ENCODE measurements at regions not wholly inside any gene's neighbourhood (a gene's known extent, or its start where the extent isn't known, plus 50 kb on each side); places are given as distances from the start of the nearest gene placed in this dataset.

GRCh38 chr4:18342847-18343246 lies 321.3 kb upstream of the LCORL start:
- TF ChIP-seq CTCF (IDR thresholded peaks at IDR 0.05) = no peak
- no peak overlapping the region for H3K4me3 Mint-ChIP-seq
- no peaks in the 10 kb centered on the region for H3K27me3 Mint-ChIP-seq (ENCODE audit: low read depth, poor library complexity)
- no peaks in the 10 kb centered on the region for H3K36me3 Mint-ChIP-seq (ENCODE audit: low read depth)
- no peak overlapping the region for H3K27ac Mint-ChIP-seq
- H3K4me1 Mint-ChIP-seq = no peaks in the 10 kb centered on the region
- no peak for DNase-seq
- peaks cover 20% of the 10 kb centered on the region for H3K9me3 Mint-ChIP-seq

- DNase-seq = no peak
- peaks cover 3% of the 10 kb centered on the region for H3K27me3 Mint-ChIP-seq (ENCODE audit: low read depth, poor library complexity)
- H3K4me3 Mint-ChIP-seq = no peak overlapping the region
- H3K27ac Mint-ChIP-seq = peak overlapping the region; percentile 1
- no peak for TF ChIP-seq CTCF (IDR thresholded peaks at IDR 0.05)
- H3K36me3 Mint-ChIP-seq (ENCODE audit: low read depth) = no peaks in the 10 kb centered on the region
- no peaks in the 10 kb centered on the region for H3K9me3 Mint-ChIP-seq
- H3K4me1 Mint-ChIP-seq = peaks cover 15% of the 10 kb centered on the region
Measured at GRCh38 chr4:18321956-18322530, 300.5 kb upstream of the LCORL start.

GRCh38 chr4:18319431-18319830 lies 297.9 kb upstream of the LCORL start:
- no peak overlapping the region for H3K27ac Mint-ChIP-seq

GRCh38 chr4:18318682-18319388 lies 297.3 kb upstream of the LCORL start:
- Mint-ChIP-seq H3K4me3 (no peak overlapping the region), H3K27ac (no peak overlapping the region), H3K36me3 (ENCODE audit: low read depth) (no peaks in the 10 kb centered on the region), H3K9me3 (peaks cover 3% of the 10 kb centered on the region), H3K27me3 (ENCODE audit: low read depth, poor library complexity) (peaks cover 3% of the 10 kb centered on the region), H3K4me1 (peaks cover 15% of the 10 kb centered on the region)
- no peak for TF ChIP-seq CTCF (IDR thresholded peaks at IDR 0.05)
- no peak for DNase-seq

More at GRCh38 chr4:18319431-18319830, 297.9 kb upstream of the LCORL start:
- no peak for DNase-seq
- Mint-ChIP-seq H3K9me3 (no peaks in the 10 kb centered on the region), H3K4me3 (no peak overlapping the region), H3K4me1 (peaks cover 15% of the 10 kb centered on the region), H3K36me3 (ENCODE audit: low read depth) (no peaks in the 10 kb centered on the region), H3K27me3 (ENCODE audit: low read depth, poor library complexity) (peaks cover 3% of the 10 kb centered on the region)
- TF ChIP-seq CTCF (IDR thresholded peaks at IDR 0.05) = no peak

GRCh38 chr4:18314731-18315130 lies 293.2 kb upstream of the LCORL start:
- Mint-ChIP-seq H3K27ac (no peak overlapping the region), H3K36me3 (ENCODE audit: low read depth) (no peaks in the 10 kb centered on the region), H3K4me1 (no peaks in the 10 kb centered on the region)

More at GRCh38 chr4:18314731-18315130, 293.2 kb upstream of the LCORL start:
- no peak overlapping the region for H3K4me3 Mint-ChIP-seq
- TF ChIP-seq CTCF (IDR thresholded peaks at IDR 0.05) = no peak
- peaks cover 8% of the 10 kb centered on the region for H3K27me3 Mint-ChIP-seq (ENCODE audit: low read depth, poor library complexity)
- DNase-seq = no peak
- peaks cover 24% of the 10 kb centered on the region for H3K9me3 Mint-ChIP-seq
